IMR-90 (cell line): ENCODE measurements at regions not wholly inside any gene's neighbourhood (a gene's known extent, or its start where the extent isn't known, plus 50 kb on each side); places are given as distances from the start of the nearest gene placed in this dataset.

ENCODE experiments used
- ATAC-seq: fragments of 200-7000 bp; cut with Tn5 transposase; 2 replicates; pipeline ENCODE4 v1.9.1; 2020; ENCODE audit warnings: low read depth, mild to moderate bottlenecking, moderate library complexity
- BruUV-seq: library from RNA; stranded (reverse); fragments of 400-500 nt; replicated peaks from 2 replicates; lab custom pipeline; 2021; lab: Mats Ljungman, UMichigan
- CTCF ChIA-PET: fragments of 300-600 bp; formaldehyde crosslinking; extraction: SDS; loops from one replicate; lab custom pipeline; 2021; ENCODE audit warnings: antibody characterized with exemption; lab: Yijun Ruan, JAX
- POLR2A ChIA-PET: fragments of 300-600 bp; sonication (Branson Sonifier 250); formaldehyde crosslinking; loops from one replicate; lab custom pipeline; 2022; ENCODE audit warnings: antibody characterized with exemption; ENCODE audit not compliant: unreplicated experiment; lab: Charles Lee
- DNase-seq: peaks from one replicate; pipeline ENCODE4 v3.0.0; 2013
- H2AFZ ChIP-seq: replicated peaks from 2 replicates; pipeline ENCODE3; 2013; ENCODE audit warnings: low read length, mild to moderate bottlenecking; ENCODE audit not compliant: poor library complexity
- H2AK5ac ChIP-seq: 2 replicates; pipeline ENCODE4 v1.6.1; 2013; ENCODE audit warnings: low read depth, low read length, inconsistent platforms
- H2AK9ac ChIP-seq: replicated peaks from 2 replicates; pipeline ENCODE3; 2013; ENCODE audit warnings: mild to moderate bottlenecking, low read depth, low read length, moderate library complexity; ENCODE audit not compliant: poor library complexity
- H2BK120ac ChIP-seq: 2 replicates; pipeline ENCODE4 v1.6.1; 2013; ENCODE audit warnings: low read depth, low read length, inconsistent platforms
- H2BK15ac ChIP-seq: 3 replicates; pipeline ENCODE4 v1.6.1; 2013; ENCODE audit warnings: low read depth, low read length, inconsistent platforms
- H2BK20ac ChIP-seq: 2 replicates; pipeline ENCODE4 v1.6.1; 2013; ENCODE audit warnings: low read depth, mild to moderate bottlenecking, inconsistent platforms, low read length, moderate library complexity
- H2BK5ac ChIP-seq: 2 replicates; pipeline ENCODE4 v1.6.1; 2013; ENCODE audit warnings: mild to moderate bottlenecking, low read depth, low read length, inconsistent platforms; ENCODE audit not compliant: poor library complexity, severe bottlenecking
- H3K14ac ChIP-seq: replicated peaks from 2 replicates; pipeline ENCODE4 v1.6.1; 2013; ENCODE audit warnings: low read depth, low read length, inconsistent platforms
- H3K18ac ChIP-seq: 2 replicates; pipeline ENCODE4 v1.6.1; 2013; ENCODE audit warnings: low read depth, low read length, control low read depth
- H3K23ac ChIP-seq: 2 replicates; pipeline ENCODE4 v1.6.1; 2013; ENCODE audit warnings: low read depth, low read length, inconsistent platforms
- H3K27ac ChIP-seq: 2 replicates; pipeline ENCODE4 v1.5.1; 2013; ENCODE audit warnings: mild to moderate bottlenecking, control low read depth, low read length; ENCODE audit not compliant: insufficient read depth
- H3K27me3 ChIP-seq: 2 replicates; pipeline ENCODE4 v1.6.1; 2013; ENCODE audit warnings: low read length; ENCODE audit not compliant: control insufficient read depth, insufficient read depth
- H3K36me3 ChIP-seq: 2 replicates; pipeline ENCODE4 v1.6.1; 2013; ENCODE audit warnings: low read length, mixed read lengths; ENCODE audit not compliant: control insufficient read depth, insufficient read depth
- H3K4ac ChIP-seq: 2 replicates; pipeline ENCODE4 v1.6.1; 2013; ENCODE audit warnings: low read depth, low read length, inconsistent platforms
- H3K4me1 ChIP-seq: 2 replicates; pipeline ENCODE4 v1.6.1; 2013; ENCODE audit warnings: low read length, mixed read lengths; ENCODE audit not compliant: control insufficient read depth, insufficient read depth
- H3K4me2 ChIP-seq: 2 replicates; pipeline ENCODE4 v1.6.1; 2013; ENCODE audit warnings: low read depth, mild to moderate bottlenecking, control low read depth, low read length, moderate library complexity
- H3K4me3 ChIP-seq: 2 replicates; pipeline ENCODE4 v1.5.1; 2013; ENCODE audit warnings: low read depth, mild to moderate bottlenecking, control low read depth, low read length, moderate library complexity; ENCODE audit not compliant: insufficient read depth
- H3K56ac ChIP-seq: 2 replicates; pipeline ENCODE4 v1.6.1; 2013; ENCODE audit warnings: low read length, inconsistent platforms; ENCODE audit not compliant: insufficient read depth; ENCODE audit errors: extremely low read depth
- H3K79me1 ChIP-seq, 2 experiments: 2 replicates each; pipeline ENCODE4 v1.6.1; 2013; ENCODE audit warnings: low read length in 2 of 2, inconsistent platforms in 1 of 2, low read depth in 1 of 2
- H3K9ac ChIP-seq: 2 replicates; pipeline ENCODE4 v1.6.1; 2013; ENCODE audit warnings: low read depth, low read length, control low read depth
- H3K9me1 ChIP-seq: 2 replicates; pipeline ENCODE4 v1.6.1; 2013; ENCODE audit warnings: low read length, inconsistent platforms; ENCODE audit not compliant: insufficient read depth
- H3K9me3 ChIP-seq: 2 replicates; pipeline ENCODE4 v1.6.1; 2013; ENCODE audit warnings: low read length; ENCODE audit not compliant: control insufficient read depth, insufficient read depth
- H4K20me1 ChIP-seq: 2 replicates; pipeline ENCODE4 v1.6.1; 2013; ENCODE audit warnings: low read length, inconsistent platforms; ENCODE audit not compliant: insufficient read depth
- H4K5ac ChIP-seq: 2 replicates; pipeline ENCODE4 v1.6.1; 2013; ENCODE audit warnings: mild to moderate bottlenecking, low read depth, low read length, control low read depth
- H4K8ac ChIP-seq, 2 experiments: 2 replicates each; pipeline ENCODE4 v1.6.1; 2013; ENCODE audit warnings: low read depth in 2 of 2, low read length in 2 of 2, control low read depth in 1 of 2, inconsistent platforms in 1 of 2
- H4K91ac ChIP-seq: 2 replicates; pipeline ENCODE4 v1.6.1; 2013; ENCODE audit warnings: low read depth, low read length, inconsistent platforms; ENCODE audit not compliant: insufficient read depth
- BHLHE40 ChIP-seq: fragments of 150-350 bp; IDR thresholded peaks from 2 replicates; pipeline ENCODE4 v1.6.1; 2016; ENCODE audit warnings: mild to moderate bottlenecking, low read depth, low read length
- CEBPB ChIP-seq: IDR thresholded peaks from 2 replicates; pipeline ENCODE4 v1.6.1; 2012; ENCODE audit warnings: low read depth, low read length, improper control_type of control experiment
- MAZ ChIP-seq: IDR thresholded peaks from 2 replicates; pipeline ENCODE4 v1.6.1; 2012; ENCODE audit warnings: low read depth, mild to moderate bottlenecking, low read length, improper control_type of control experiment, moderate library complexity, borderline replicate concordance
- MXI1 ChIP-seq: IDR thresholded peaks from 2 replicates; pipeline ENCODE4 v1.6.1; 2012; ENCODE audit warnings: low read depth, mild to moderate bottlenecking, low read length, moderate library complexity, borderline replicate concordance
- RAD21 ChIP-seq: IDR thresholded peaks from 2 replicates; pipeline ENCODE4 v1.6.1; 2012; ENCODE audit warnings: low read length, improper control_type of control experiment
- RCOR1 ChIP-seq: IDR thresholded peaks from 2 replicates; pipeline ENCODE4 v1.6.1; 2012; ENCODE audit warnings: mild to moderate bottlenecking, low read length, improper control_type of control experiment; ENCODE audit not compliant: insufficient replicate concordance
- RFX5 ChIP-seq: IDR thresholded peaks from 2 replicates; pipeline ENCODE4 v1.8.0; 2012; ENCODE audit warnings: low read depth, mild to moderate bottlenecking, low read length, moderate library complexity
- SMC3 ChIP-seq: fragments of 150-350 bp; IDR thresholded peaks from 2 replicates; pipeline ENCODE4 v1.6.1; 2016; ENCODE audit warnings: low read depth, mild to moderate bottlenecking, antibody characterized with exemption, low read length, moderate library complexity
- USF2 ChIP-seq: fragments of 150-350 bp; IDR thresholded peaks from 2 replicates; pipeline ENCODE4 v1.6.1; 2017; ENCODE audit warnings: mild to moderate bottlenecking, antibody characterized with exemption, low read length, low read depth
- WGBS, 2 experiments: methylation state at CpG; one replicate each; pipeline versions ENCODE4 v1.1.5 to v1.1.7; 2013; ENCODE audit warnings: missing lambda C conversion rate in 2 of 2; ENCODE audit not compliant: insufficient read length in 1 of 2; ENCODE audit errors: extremely low coverage in 2 of 2; 5-methylcytosine and 5-hydroxymethylcytosine counted together
- dilution Hi-C: fragments of 300-500 bp; cut with HindIII; formaldehyde crosslinking; loops from one replicate; pipeline ENCODE4 v1.14.3; 2018; ENCODE audit warnings: low sequenced_read_pairs; ENCODE audit not compliant: unreplicated experiment
- in situ Hi-C: fragments of 300-500 bp; cut with MboI; formaldehyde crosslinking; loops from 3 replicates; pipeline ENCODE4 v1.14.3; 2019; ENCODE audit warnings: low sequenced_read_pairs, inconsistent platforms, mixed read lengths
- intact Hi-C: fragments of 100-400 bp; cut with micrococcal nuclease; formaldehyde crosslinking; loops from 2 replicates; pipeline ENCODE4 v1.10.0; 2022

- H3K4me2 ChIP-seq: no peak overlapping the region
- POLR2A ChIA-PET: no interaction called here
- H4K8ac ChIP-seq: no peak overlapping the region
- H2AK9ac ChIP-seq: no peak overlapping the region
- ATAC-seq: peak; percentile 71
- no peak overlapping the region for H2BK5ac ChIP-seq
- intact Hi-C loops (no loop called here), in situ Hi-C loops (no loop called here), dilution Hi-C loops (no loop called here)
- H3K9ac ChIP-seq: no peak overlapping the region
- H3K9me1 ChIP-seq: no peaks in the 10 kb centered on the region
- H3K56ac ChIP-seq: no peak overlapping the region
- no peak overlapping the region for H3K4me3 ChIP-seq
- H3K27me3 ChIP-seq: peaks cover 8% of the 10 kb centered on the region
- TF ChIP-seq MXI1 (no peak), MAZ (no peak), SMC3 (no peak), CEBPB (no peak), BHLHE40 (peak; percentile 15; the same call in 1 of the 2 replicates), RAD21 (no peak), RFX5 (no peak), RCOR1 (no peak), USF2 (no peak)
- peaks cover 2% of the 10 kb centered on the region; the same call in 1 of the 2 replicates for H3K4me1 ChIP-seq
- no peak overlapping the region for H4K5ac ChIP-seq
- no peaks in the 10 kb centered on the region for H4K20me1 ChIP-seq
- CTCF ChIA-PET: no interaction called here
- no peak overlapping the region for H3K14ac ChIP-seq
- H3K79me1 ChIP-seq: no peaks in the 10 kb centered on the region
- no peak overlapping the region for H3K4ac ChIP-seq
- H3K36me3 ChIP-seq: no peaks in the 10 kb centered on the region
- H2AK5ac ChIP-seq: no peak overlapping the region
- H3K23ac ChIP-seq: no peak overlapping the region
- WGBS, 2 experiments: no CpG with 5 or more reads among the region's 4 CpGs
- H4K91ac ChIP-seq: no peak overlapping the region
- H2BK120ac ChIP-seq: no peak overlapping the region
- no peak overlapping the region for H2AFZ ChIP-seq
- H3K9me3 ChIP-seq: no peaks in the 10 kb centered on the region
- H2BK20ac ChIP-seq: no peak overlapping the region
- H2BK15ac ChIP-seq: no peak overlapping the region
- no TSS peak for BruUV-seq
- peak; percentile 73 for DNase-seq
- H3K27ac ChIP-seq: no peak overlapping the region
- no peak overlapping the region for H3K18ac ChIP-seq
Observed at GRCh38 chr4:24278693-24279092, 305.7 kb downstream of the DHX15 start.
